Glutamatergic neuron (in vitro differentiated cells): ENCODE measurements at regions not wholly inside any gene's neighbourhood (a gene's known extent, or its start where the extent isn't known, plus 50 kb on each side); places are given as distances from the start of the nearest gene placed in this dataset.

Experiments
- DNase-seq: peaks from one replicate; pipeline ENCODE4 v3.0.0; 2022
- H3K27ac Mint-ChIP-seq: one replicate; pipeline ENCODE4 v1.8.0; 2020; ENCODE audit warnings: mild to moderate bottlenecking, mixed read lengths, inconsistent platforms; ENCODE audit not compliant: unreplicated experiment
- H3K27me3 Mint-ChIP-seq: one replicate; pipeline ENCODE4 v1.8.0; 2020; ENCODE audit warnings: mild to moderate bottlenecking, moderate library complexity, mixed read lengths, inconsistent platforms; ENCODE audit not compliant: unreplicated experiment
- H3K36me3 Mint-ChIP-seq: one replicate; pipeline ENCODE4 v1.8.0; 2020; ENCODE audit warnings: mild to moderate bottlenecking, mixed read lengths, inconsistent platforms; ENCODE audit not compliant: unreplicated experiment
- H3K4me1 Mint-ChIP-seq: one replicate; pipeline ENCODE4 v1.8.0; 2020; ENCODE audit warnings: mild to moderate bottlenecking, low read depth, mixed read lengths, inconsistent platforms; ENCODE audit not compliant: unreplicated experiment
- H3K4me3 Mint-ChIP-seq: one replicate; pipeline ENCODE4 v1.8.0; 2020; ENCODE audit warnings: mild to moderate bottlenecking, mixed read lengths, inconsistent platforms; ENCODE audit not compliant: unreplicated experiment
- H3K9me3 Mint-ChIP-seq: one replicate; pipeline ENCODE4 v1.8.0; 2020; ENCODE audit warnings: mild to moderate bottlenecking, moderate library complexity, mixed read lengths, inconsistent platforms; ENCODE audit not compliant: unreplicated experiment
- TF ChIP-seq, protein P1 (sequence below): fragments of 200-600 bp; sonication (generic); IDR thresholded peaks from one replicate; pipeline ENCODE4 v1.5.0; 2021; ENCODE audit not compliant: partially characterized antibody, unreplicated experiment

DNA sequence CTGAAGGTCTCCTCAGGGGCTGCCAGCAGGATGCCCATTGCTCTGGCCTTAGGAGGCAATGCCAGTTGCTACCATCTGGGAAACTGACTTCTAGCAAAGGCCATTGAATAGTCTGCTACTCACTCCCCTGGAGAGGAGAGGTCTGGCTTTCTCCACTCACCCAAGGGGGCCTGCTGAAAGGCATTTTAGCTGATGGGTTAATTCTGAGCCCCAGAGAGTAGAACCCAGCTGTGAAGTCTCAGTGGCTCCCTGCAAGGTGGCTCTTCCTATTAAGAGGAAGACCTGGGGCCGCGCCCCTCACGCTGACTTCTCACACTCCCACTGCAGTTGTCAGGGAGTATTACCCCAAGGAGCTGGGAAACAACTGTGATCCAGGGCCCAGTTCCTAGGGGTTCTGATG is 213.3 kb upstream of the GALNT2 start:
- no peak overlapping the region for H3K4me3 Mint-ChIP-seq
- H3K27me3 Mint-ChIP-seq = peaks cover 2% of the 10 kb centered on the region
- no peak overlapping the region for H3K27ac Mint-ChIP-seq
- peaks cover 4% of the 10 kb centered on the region for H3K9me3 Mint-ChIP-seq
- peaks cover 10% of the 10 kb centered on the region for H3K4me1 Mint-ChIP-seq
- no peaks in the 10 kb centered on the region for H3K36me3 Mint-ChIP-seq
- TF ChIP-seq, protein P1, sequence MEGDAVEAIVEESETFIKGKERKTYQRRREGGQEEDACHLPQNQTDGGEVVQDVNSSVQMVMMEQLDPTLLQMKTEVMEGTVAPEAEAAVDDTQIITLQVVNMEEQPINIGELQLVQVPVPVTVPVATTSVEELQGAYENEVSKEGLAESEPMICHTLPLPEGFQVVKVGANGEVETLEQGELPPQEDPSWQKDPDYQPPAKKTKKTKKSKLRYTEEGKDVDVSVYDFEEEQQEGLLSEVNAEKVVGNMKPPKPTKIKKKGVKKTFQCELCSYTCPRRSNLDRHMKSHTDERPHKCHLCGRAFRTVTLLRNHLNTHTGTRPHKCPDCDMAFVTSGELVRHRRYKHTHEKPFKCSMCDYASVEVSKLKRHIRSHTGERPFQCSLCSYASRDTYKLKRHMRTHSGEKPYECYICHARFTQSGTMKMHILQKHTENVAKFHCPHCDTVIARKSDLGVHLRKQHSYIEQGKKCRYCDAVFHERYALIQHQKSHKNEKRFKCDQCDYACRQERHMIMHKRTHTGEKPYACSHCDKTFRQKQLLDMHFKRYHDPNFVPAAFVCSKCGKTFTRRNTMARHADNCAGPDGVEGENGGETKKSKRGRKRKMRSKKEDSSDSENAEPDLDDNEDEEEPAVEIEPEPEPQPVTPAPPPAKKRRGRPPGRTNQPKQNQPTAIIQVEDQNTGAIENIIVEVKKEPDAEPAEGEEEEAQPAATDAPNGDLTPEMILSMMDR = no peak
- DNase-seq = no peak

DNA sequence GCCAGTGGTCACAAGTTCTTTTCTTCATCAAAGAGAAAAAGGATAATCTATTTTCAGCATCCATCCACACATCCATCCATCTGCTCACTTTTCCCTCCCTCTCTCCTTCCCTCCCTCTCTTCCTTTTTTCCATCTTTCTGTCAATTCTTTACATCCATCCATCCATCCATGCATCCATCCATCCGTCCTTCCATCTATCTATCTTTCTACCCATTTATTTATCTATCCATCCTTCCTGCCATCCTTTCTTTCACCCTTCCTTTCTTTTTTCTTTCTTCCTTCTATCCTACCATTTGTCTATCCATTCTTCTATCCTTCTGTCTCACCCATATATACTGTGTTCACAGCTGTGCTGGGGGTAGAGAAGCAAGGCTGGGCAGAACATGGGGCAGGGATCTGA is 212.4 kb upstream of the GALNT2 start:
- no peak overlapping the region for H3K27ac Mint-ChIP-seq
- H3K27me3 Mint-ChIP-seq = peaks cover 2% of the 10 kb centered on the region
- H3K36me3 Mint-ChIP-seq = no peaks in the 10 kb centered on the region
- no peak overlapping the region for H3K4me3 Mint-ChIP-seq
- peaks cover 6% of the 10 kb centered on the region for H3K9me3 Mint-ChIP-seq
- TF ChIP-seq, protein P1 = no peak
- no peak for DNase-seq
- H3K4me1 Mint-ChIP-seq = peaks cover 16% of the 10 kb centered on the region

DNA sequence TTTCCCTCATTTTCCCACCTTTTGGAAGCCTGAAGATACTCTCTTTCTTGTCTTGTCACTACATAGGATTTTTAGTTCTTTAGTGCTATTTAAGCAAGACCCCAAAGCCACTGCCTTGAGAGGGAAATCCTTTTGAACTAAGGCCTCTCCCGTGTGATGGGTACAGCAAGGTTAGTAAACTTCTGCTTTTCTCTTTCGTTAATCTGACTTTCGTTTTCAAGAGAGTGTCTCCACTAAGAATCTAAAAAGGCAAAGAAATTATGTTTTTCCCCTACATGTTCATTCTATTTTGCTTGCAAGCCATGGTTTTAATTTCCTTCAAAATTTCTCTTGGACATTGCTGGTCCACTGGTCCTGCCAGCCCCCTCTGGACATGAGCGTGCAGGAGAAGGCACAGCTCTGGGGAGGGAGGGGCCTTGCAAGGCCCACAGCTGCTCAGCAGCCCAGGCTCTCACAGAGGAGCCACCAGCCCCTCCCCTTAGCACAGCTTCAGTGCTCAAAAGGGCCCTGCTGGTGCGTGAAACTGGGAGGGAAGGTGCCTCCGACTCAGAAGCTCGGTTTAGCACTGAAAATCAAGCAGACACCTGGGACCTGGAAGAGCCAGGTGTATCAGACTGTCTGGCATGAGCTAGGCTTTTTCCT is 210.9 kb upstream of the GALNT2 start:
- TF ChIP-seq, protein P1 = no peak
- Mint-ChIP-seq H3K27ac (no peak overlapping the region), H3K9me3 (peaks cover 11% of the 10 kb centered on the region), H3K4me1 (peaks cover 26% of the 10 kb centered on the region), H3K4me3 (no peak overlapping the region), H3K27me3 (peaks cover 2% of the 10 kb centered on the region), H3K36me3 (no peaks in the 10 kb centered on the region)
- peak; percentile 36 for DNase-seq

DNA sequence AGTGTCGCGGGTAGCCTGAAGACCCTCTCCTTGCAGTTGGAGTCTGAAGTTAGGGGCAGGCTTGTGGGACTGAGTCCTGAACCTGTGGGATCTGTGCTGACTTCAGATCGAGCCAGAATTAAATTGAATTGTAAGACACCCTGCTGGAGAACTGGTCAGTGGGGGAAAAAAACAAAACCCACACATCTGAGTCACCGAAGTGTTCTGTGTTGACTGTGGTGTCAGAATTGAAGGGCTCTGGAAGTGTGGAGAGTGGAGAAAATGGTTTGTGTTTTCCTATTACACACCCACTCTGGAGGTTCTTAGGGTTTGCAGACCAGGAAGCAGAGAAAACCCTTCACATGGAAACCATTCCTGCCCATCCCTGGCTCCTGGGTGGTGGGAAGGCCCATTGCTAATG is 209.5 kb upstream of the GALNT2 start:
- no peak overlapping the region for H3K27ac Mint-ChIP-seq
- TF ChIP-seq, protein P1 = no peak
- no peak overlapping the region for H3K4me3 Mint-ChIP-seq
- no peaks in the 10 kb centered on the region for H3K36me3 Mint-ChIP-seq
- no peak for DNase-seq
- H3K9me3 Mint-ChIP-seq = peaks cover 11% of the 10 kb centered on the region
- peaks cover 2% of the 10 kb centered on the region for H3K27me3 Mint-ChIP-seq
- H3K4me1 Mint-ChIP-seq = peaks cover 34% of the 10 kb centered on the region

DNA sequence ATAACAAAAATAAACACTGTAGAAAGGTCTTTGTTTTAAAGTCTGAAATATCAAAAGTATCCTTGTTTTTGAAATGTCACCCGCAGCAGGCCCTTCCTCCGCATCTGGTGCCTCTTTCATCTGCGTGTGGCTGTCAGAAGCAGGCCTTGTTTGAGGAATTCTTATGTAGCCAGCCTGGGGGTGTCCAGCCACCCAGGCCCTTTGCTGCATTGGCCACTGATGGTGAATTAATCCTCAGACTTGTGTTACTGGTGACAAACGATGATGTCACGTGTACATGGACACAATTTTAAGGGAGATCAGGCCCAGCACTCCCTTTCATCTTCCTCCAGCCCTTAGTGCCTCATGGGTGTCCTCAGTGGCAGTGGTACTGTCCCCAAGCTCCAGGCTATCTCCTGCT is 208.0 kb upstream of the GALNT2 start:
- H3K4me1 Mint-ChIP-seq = peaks cover 36% of the 10 kb centered on the region
- H3K9me3 Mint-ChIP-seq = peaks cover 11% of the 10 kb centered on the region
- no peak for DNase-seq
- no peak overlapping the region for H3K27ac Mint-ChIP-seq
- H3K36me3 Mint-ChIP-seq = no peaks in the 10 kb centered on the region
- H3K4me3 Mint-ChIP-seq = no peak overlapping the region
- TF ChIP-seq, protein P1 = no peak
- H3K27me3 Mint-ChIP-seq = peaks cover 2% of the 10 kb centered on the region
